ENCODE measurements at regions not wholly inside any gene's neighbourhood (a gene's known extent, or its start where the extent isn't known, plus 50 kb on each side); places are given as distances from the start of the nearest gene placed in this dataset.

DNA sequence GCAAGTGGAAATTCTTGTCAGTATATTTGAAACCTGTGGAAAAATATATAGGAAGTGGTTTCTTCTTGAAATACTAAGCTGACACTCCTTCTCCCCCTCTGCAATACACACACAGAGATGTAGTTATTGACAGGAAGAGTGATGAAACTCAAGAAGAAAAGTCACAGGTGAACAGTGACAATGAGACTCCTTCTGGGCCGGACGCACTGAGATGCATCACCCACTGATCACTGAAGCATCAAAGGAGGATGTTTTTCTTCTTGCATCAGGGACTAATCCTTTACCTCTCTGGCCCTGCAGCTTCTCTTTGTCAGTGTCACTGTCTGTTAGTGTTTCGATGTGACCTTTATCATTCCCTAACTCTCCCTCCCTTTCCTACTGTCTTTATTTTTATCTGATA, 1864.2 kb upstream of the C9orf72 start:
- Histone ChIP-seq H3K4me2 (ENCODE audit: insufficient read depth, low read length) (no peak overlapping the region), H3K4me3 (replicated peaks in 1 of 3; ENCODE audit: insufficient read depth in 1 of 3, low read depth in 1 of 3, low read length in 3 of 3) (no peak overlapping the region), H3K4me1 (ENCODE audit: control insufficient read depth, extremely low read depth, insufficient read depth, low read length) (no peaks in the 10 kb centered on the region), H2AFZ (ENCODE audit: low read depth, low read length) (no peak overlapping the region), H3K27ac (ENCODE audit: insufficient read depth, low read depth, low read length) (no peak overlapping the region), H3K9me1 (replicated peaks; ENCODE audit: control insufficient read depth, extremely low read depth, insufficient read depth, low read length) (no peaks in the 10 kb centered on the region), H3K79me2 (ENCODE audit: control insufficient read depth, insufficient read depth, low read length) (no peaks in the 10 kb centered on the region), H3K27me3 (ENCODE audit: control insufficient read depth in 2 of 2, insufficient read depth in 2 of 2, low read length in 2 of 2) (no peaks in the 10 kb centered on the region), H3K36me3 (ENCODE audit: control insufficient read depth in 2 of 2, extremely low read depth in 1 of 2, insufficient read depth in 2 of 2, low read length in 2 of 2) (no peaks in the 10 kb centered on the region), H3K9me3 (replicated peaks; ENCODE audit: control insufficient read depth, insufficient read depth, low read length) (peaks cover 6% of the 10 kb centered on the region), H3K9ac (replicated peaks; ENCODE audit: extremely low read depth, insufficient read depth, low read length) (no peak overlapping the region), H4K20me1 (replicated peaks; ENCODE audit: control insufficient read depth, extremely low read depth, insufficient read depth, low read length) (no peaks in the 10 kb centered on the region)
- FAIRE-seq, result no peak
- intact Hi-C loops (cut with micrococcal nuclease) (no loop called here), dilution Hi-C loops (cut with MboI; ENCODE audit: extremely low pct_ligation_motif_present, low sequenced_read_pairs) (no loop called here)
- BruUV-seq (replicated peaks), result no TSS peak
- CTCF ChIA-PET, result no interaction called here
- POLR2A ChIA-PET, result no interaction called here
- TF ChIP-seq FOS (IDR thresholded peaks at IDR 0.05; ENCODE audit: borderline replicate concordance, insufficient read depth, low read length), result no peak
- TF ChIP-seq, protein P1, sequence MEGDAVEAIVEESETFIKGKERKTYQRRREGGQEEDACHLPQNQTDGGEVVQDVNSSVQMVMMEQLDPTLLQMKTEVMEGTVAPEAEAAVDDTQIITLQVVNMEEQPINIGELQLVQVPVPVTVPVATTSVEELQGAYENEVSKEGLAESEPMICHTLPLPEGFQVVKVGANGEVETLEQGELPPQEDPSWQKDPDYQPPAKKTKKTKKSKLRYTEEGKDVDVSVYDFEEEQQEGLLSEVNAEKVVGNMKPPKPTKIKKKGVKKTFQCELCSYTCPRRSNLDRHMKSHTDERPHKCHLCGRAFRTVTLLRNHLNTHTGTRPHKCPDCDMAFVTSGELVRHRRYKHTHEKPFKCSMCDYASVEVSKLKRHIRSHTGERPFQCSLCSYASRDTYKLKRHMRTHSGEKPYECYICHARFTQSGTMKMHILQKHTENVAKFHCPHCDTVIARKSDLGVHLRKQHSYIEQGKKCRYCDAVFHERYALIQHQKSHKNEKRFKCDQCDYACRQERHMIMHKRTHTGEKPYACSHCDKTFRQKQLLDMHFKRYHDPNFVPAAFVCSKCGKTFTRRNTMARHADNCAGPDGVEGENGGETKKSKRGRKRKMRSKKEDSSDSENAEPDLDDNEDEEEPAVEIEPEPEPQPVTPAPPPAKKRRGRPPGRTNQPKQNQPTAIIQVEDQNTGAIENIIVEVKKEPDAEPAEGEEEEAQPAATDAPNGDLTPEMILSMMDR (IDR thresholded peaks at IDR 0.05; ENCODE audit: extremely low read depth in 1 of 2, insufficient read depth in 1 of 2, low read depth in 1 of 2, low read length in 2 of 2), result no peak
- TF ChIP-seq MYC (IDR thresholded peaks at IDR 0.05; ENCODE audit: low read depth, low read length), result no peak
- no peak for TF ChIP-seq EZH2 (IDR thresholded peaks at IDR 0.05; ENCODE audit: borderline replicate concordance, low read depth, low read length, severe bottlenecking)
- TF ChIP-seq JUN (IDR thresholded peaks at IDR 0.05; ENCODE audit: borderline replicate concordance, insufficient read depth, insufficient read length, low read depth), result no peak
- TF ChIP-seq POLR2A (IDR thresholded peaks at IDR 0.05; ENCODE audit: low read depth, low read length), result no peak
- no peak for TF ChIP-seq GATA2 (IDR thresholded peaks at IDR 0.05; ENCODE audit: insufficient read depth, insufficient read length, low read depth, low read length)
- TF ChIP-seq, protein P2, sequence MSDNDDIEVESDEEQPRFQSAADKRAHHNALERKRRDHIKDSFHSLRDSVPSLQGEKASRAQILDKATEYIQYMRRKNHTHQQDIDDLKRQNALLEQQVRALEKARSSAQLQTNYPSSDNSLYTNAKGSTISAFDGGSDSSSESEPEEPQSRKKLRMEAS (IDR thresholded peaks at IDR 0.05; ENCODE audit: insufficient read depth, insufficient read length), result no peak
- no peak for TF ChIP-seq POLR2AphosphoS5 (IDR thresholded peaks at IDR 0.05; ENCODE audit: insufficient read depth, low read depth, low read length)
- no peak for DNase-seq (ENCODE audit: low read depth, low spot score)
